ENCODE measurements at regions not wholly inside any gene's neighbourhood (a gene's known extent, or its start where the extent isn't known, plus 50 kb on each side); places are given as distances from the start of the nearest gene placed in this dataset.

- H3K36me3 Mint-ChIP-seq (ENCODE audit: insufficient read depth, unreplicated experiment) = no peaks in the 10 kb centered on the region
- H3K4me3 ChIP-seq (ENCODE audit: low read depth, low read length) = no peak overlapping the region
- peaks cover 10% of the 10 kb centered on the region for H3K4me1 Mint-ChIP-seq (ENCODE audit: low read depth, unreplicated experiment)
- CTCF ChIA-PET = no interaction called here
- intact Hi-C loops (cut with micrococcal nuclease; ENCODE audit: unreplicated experiment) = no loop called here
- no peak for DNase-seq
- H3K4me3 Mint-ChIP-seq (ENCODE audit: unreplicated experiment) = no peak overlapping the region
- no TSS peak for BruUV-seq (replicated peaks)
- H3K4me1 ChIP-seq = peaks cover 23% of the 10 kb centered on the region
- POLR2A ChIA-PET = no interaction called here
- no peaks in the 10 kb centered on the region for H3K27me3 Mint-ChIP-seq (ENCODE audit: insufficient read depth, unreplicated experiment)
- no peaks in the 10 kb centered on the region for H3K9me3 ChIP-seq
- no peaks in the 10 kb centered on the region for H3K9me3 Mint-ChIP-seq (ENCODE audit: unreplicated experiment)
- no peaks in the 10 kb centered on the region for H3K27me3 ChIP-seq (replicated peaks; ENCODE audit: control insufficient read depth, insufficient read depth, low read length)
- H3K36me3 ChIP-seq (ENCODE audit: control insufficient read depth, insufficient read depth, low read length) = no peaks in the 10 kb centered on the region
- TF ChIP-seq CTCF (IDR thresholded peaks at IDR 0.05; ENCODE audit: insufficient read depth in 1 of 2, low read depth in 1 of 2, low read length in 1 of 2, severe bottlenecking in 1 of 2, unreplicated experiment in 1 of 2) = no peak
- H3K27ac Mint-ChIP-seq (ENCODE audit: unreplicated experiment) = no peak overlapping the region
Measured at GRCh38 chr14:106850913-106851825, 1324.8 kb downstream of the TMEM121 start.

GRCh38 chr14:106872611-106873446, 1346.4 kb downstream of the TMEM121 start:
- H3K4me1 Mint-ChIP-seq (ENCODE audit: low read depth, unreplicated experiment) = peaks cover 15% of the 10 kb centered on the region
- ChIA-PET CTCF (interaction anchor here (0.6 to 1.7 kb wide), 14 partner anchors 9 to 71 kb away, joined by 3 to 32 read pairs (median 6); no protein-coding TSS in a partner anchor), POLR2A (no interaction called here)
- intact Hi-C loops (cut with micrococcal nuclease; ENCODE audit: unreplicated experiment) = loop anchor here (1.0 kb wide), 1 partner anchor 28 kb away; no protein-coding TSS in a partner anchor
- Histone ChIP-seq H3K9me3 (no peaks in the 10 kb centered on the region), H3K4me3 (ENCODE audit: low read depth, low read length) (no peak overlapping the region), H3K27me3 (replicated peaks; ENCODE audit: control insufficient read depth, insufficient read depth, low read length) (no peaks in the 10 kb centered on the region), H3K4me1 (peaks cover 36% of the 10 kb centered on the region), H3K36me3 (ENCODE audit: control insufficient read depth, insufficient read depth, low read length) (no peaks in the 10 kb centered on the region)
- peaks cover 5% of the 10 kb centered on the region for H3K36me3 Mint-ChIP-seq (ENCODE audit: insufficient read depth, unreplicated experiment)
- H3K27me3 Mint-ChIP-seq (ENCODE audit: insufficient read depth, unreplicated experiment) = no peaks in the 10 kb centered on the region
- BruUV-seq (replicated peaks) = no TSS peak
- peak; percentile 91 to 95 for DNase-seq
- no peaks in the 10 kb centered on the region for H3K9me3 Mint-ChIP-seq (ENCODE audit: unreplicated experiment)
- peak overlapping the region; percentile 48 for H3K27ac Mint-ChIP-seq (ENCODE audit: unreplicated experiment)
- peak overlapping the region; percentile 62 for H3K4me3 Mint-ChIP-seq (ENCODE audit: unreplicated experiment)
- TF ChIP-seq CTCF (IDR thresholded peaks at IDR 0.05; ENCODE audit: insufficient read depth in 1 of 2, low read depth in 1 of 2, low read length in 1 of 2, severe bottlenecking in 1 of 2, unreplicated experiment in 1 of 2) = peak; percentile 59 to 90

GRCh38 chr14:106874350-106874749, 1348.0 kb downstream of the TMEM121 start:
- TF ChIP-seq CTCF (IDR thresholded peaks at IDR 0.05; ENCODE audit: insufficient read depth in 1 of 2, low read depth in 1 of 2, low read length in 1 of 2, severe bottlenecking in 1 of 2, unreplicated experiment in 1 of 2) = no peak
- Mint-ChIP-seq H3K27ac (ENCODE audit: unreplicated experiment) (no peak overlapping the region), H3K4me3 (ENCODE audit: unreplicated experiment) (no peak overlapping the region), H3K27me3 (ENCODE audit: insufficient read depth, unreplicated experiment) (no peaks in the 10 kb centered on the region), H3K36me3 (ENCODE audit: insufficient read depth, unreplicated experiment) (peaks cover 5% of the 10 kb centered on the region), H3K9me3 (ENCODE audit: unreplicated experiment) (no peaks in the 10 kb centered on the region), H3K4me1 (ENCODE audit: low read depth, unreplicated experiment) (peaks cover 18% of the 10 kb centered on the region)
- intact Hi-C loops (cut with micrococcal nuclease; ENCODE audit: unreplicated experiment) = no loop called here
- no peak for DNase-seq
- ChIA-PET POLR2A (no interaction called here), CTCF (no interaction called here)
- no TSS peak for BruUV-seq (replicated peaks)
- H3K4me3 ChIP-seq (ENCODE audit: low read depth, low read length) = no peak overlapping the region
- no peaks in the 10 kb centered on the region for H3K36me3 ChIP-seq (ENCODE audit: control insufficient read depth, insufficient read depth, low read length)
- no peaks in the 10 kb centered on the region for H3K9me3 ChIP-seq
- H3K4me1 ChIP-seq = peaks cover 35% of the 10 kb centered on the region
- no peaks in the 10 kb centered on the region for H3K27me3 ChIP-seq (replicated peaks; ENCODE audit: control insufficient read depth, insufficient read depth, low read length)
